ENCODE measurements at regions not wholly inside any gene's neighbourhood (a gene's known extent, or its start where the extent isn't known, plus 50 kb on each side); places are given as distances from the start of the nearest gene placed in this dataset.

- TF ChIP-seq CTCF (IDR thresholded peaks at IDR 0.05 in 8 of 11, conservative IDR thresholded peaks at IDR 0.05 in 3 of 11) (no peak), POLR2A (IDR thresholded peaks at IDR 0.05) (no peak)
These were observed 520.2 kb downstream of the RFC3 start for GRCh38 chr13:34338102-34338501.

Measured in spleen (tissue), 7 donors.